ENCODE measurements at regions not wholly inside any gene's neighbourhood (a gene's known extent, or its start where the extent isn't known, plus 50 kb on each side); places are given as distances from the start of the nearest gene placed in this dataset.
"Not testable (repeated sequence)": the region's sequence is repeated elsewhere in the genome, so short reads cannot be mapped to it uniquely, and the experiment has no call there.

GRCh38 chr3:20250314-20250713 lies 64.3 kb upstream of the SGO1 start:
- H3K4me3 ChIP-seq (ENCODE audit: low read depth, low read length): no peak overlapping the region
- no peak for TF ChIP-seq CTCF (IDR thresholded peaks at IDR 0.05; ENCODE audit: borderline replicate concordance, insufficient read depth, low read depth, low read length)

GRCh38 chr3:20246662-20247061 lies 60.7 kb upstream of the SGO1 start:
- TF ChIP-seq CTCF (IDR thresholded peaks at IDR 0.05; ENCODE audit: borderline replicate concordance, insufficient read depth, low read depth, low read length): no peak
- no peak overlapping the region for H3K4me3 ChIP-seq (ENCODE audit: low read depth, low read length)

- no peak overlapping the region for H3K4me3 ChIP-seq (ENCODE audit: low read depth, low read length)
- TF ChIP-seq CTCF (IDR thresholded peaks at IDR 0.05; ENCODE audit: borderline replicate concordance, insufficient read depth, low read depth, low read length): no peak
These were observed 59.8 kb upstream of the SGO1 start for GRCh38 chr3:20245781-20246180.

- no peak overlapping the region for H3K4me3 ChIP-seq (ENCODE audit: low read depth, low read length)
- no peak for TF ChIP-seq CTCF (IDR thresholded peaks at IDR 0.05; ENCODE audit: borderline replicate concordance, insufficient read depth, low read depth, low read length)
These were observed 54.3 kb upstream of the SGO1 start for GRCh38 chr3:20240154-20240883.

- H3K4me3 ChIP-seq (ENCODE audit: low read depth, low read length): not testable (repeated sequence)
These were observed 52.2 kb upstream of the SGO1 start for GRCh38 chr3:20238199-20238598.

- TF ChIP-seq CTCF (IDR thresholded peaks at IDR 0.05; ENCODE audit: borderline replicate concordance, insufficient read depth, low read depth, low read length): no peak
- H3K4me3 ChIP-seq (ENCODE audit: low read depth, low read length): no peak overlapping the region
These were observed 50.6 kb upstream of the SGO1 start for GRCh38 chr3:20236603-20237002.

Measured in GM12875 (cell line).